GM23248 (cell line): ENCODE measurements at regions not wholly inside any gene's neighbourhood (a gene's known extent, or its start where the extent isn't known, plus 50 kb on each side); places are given as distances from the start of the nearest gene placed in this dataset.

Experiments used
- EZH2 ChIP-seq: fragments of 200-600 bp; sonication (generic); IDR thresholded peaks from 2 replicates; pipeline ENCODE4 v1.6.1; 2018; ENCODE audit warnings: antibody characterized with exemption, mild to moderate bottlenecking; ENCODE audit not compliant: insufficient read depth, poor library complexity, severe bottlenecking
- EZH2phosphoT487 ChIP-seq: fragments of 200-600 bp; sonication (generic); IDR thresholded peaks from 2 replicates; pipeline ENCODE4 v1.6.1; 2018; ENCODE audit warnings: antibody characterized with exemption, moderate library complexity, mild to moderate bottlenecking, low read depth; ENCODE audit not compliant: insufficient read depth

GRCh38 chr13:71309905-71310304, 557.1 kb downstream of the DACH1 start:
- TF ChIP-seq EZH2: no peak
- no peak for TF ChIP-seq EZH2phosphoT487
